RWPE2 (cell line): ENCODE measurements at regions not wholly inside any gene's neighbourhood (a gene's known extent, or its start where the extent isn't known, plus 50 kb on each side); places are given as distances from the start of the nearest gene placed in this dataset.

ENCODE experiments used
- ATAC-seq: fragments of 200-7000 bp; cut with Tn5 transposase; 3 replicates; pipeline ENCODE4 v1.9.1; 2021; ENCODE audit warnings: low read depth
- DNase-seq: peaks from one replicate; pipeline ENCODE4 v3.0.0-alpha.2; 2020; ENCODE audit warnings: low spot score
- H3K27ac ChIP-seq: fragments of 450-650 bp; 2 replicates; pipeline ENCODE4 v1.5.1; 2017; ENCODE audit warnings: mild to moderate bottlenecking; ENCODE audit not compliant: poor library complexity, severe bottlenecking
- H3K27me3 ChIP-seq: fragments of 250-450 bp; sonication (Bioruptor Pico); 2 replicates; pipeline ENCODE4 v1.5.1; 2021; ENCODE audit warnings: mild to moderate bottlenecking, moderate library complexity; ENCODE audit not compliant: insufficient read depth, poor library complexity, severe bottlenecking
- H3K36me3 ChIP-seq: fragments of 250-450 bp; sonication (Bioruptor Pico); 2 replicates; pipeline ENCODE4 v1.5.1; 2020; ENCODE audit warnings: low read depth, mild to moderate bottlenecking, moderate library complexity
- H3K4me1 ChIP-seq: fragments of 250-450 bp; sonication (Bioruptor Pico); 2 replicates; pipeline ENCODE4 v1.5.1; 2021; ENCODE audit warnings: mild to moderate bottlenecking, moderate library complexity; ENCODE audit not compliant: insufficient read depth, poor library complexity, severe bottlenecking
- H3K4me3 ChIP-seq: fragments of 250-450 bp; sonication (Bioruptor Pico); 2 replicates; pipeline ENCODE4 v1.5.1; 2021; ENCODE audit warnings: mild to moderate bottlenecking, moderate library complexity; ENCODE audit not compliant: severe bottlenecking
- H3K9me3 ChIP-seq: fragments of 250-450 bp; sonication (Bioruptor Pico); 2 replicates; pipeline ENCODE4 v1.5.1; 2021; ENCODE audit warnings: mild to moderate bottlenecking, moderate library complexity; ENCODE audit not compliant: severe bottlenecking
- CTCF ChIP-seq: fragments of 450-650 bp; IDR thresholded peaks from one replicate; pipeline ENCODE4 v1.5.1; 2017; ENCODE audit warnings: mild to moderate bottlenecking, moderate library complexity; ENCODE audit not compliant: poor library complexity, severe bottlenecking

GRCh38 chr11:95599959-95600586 lies 189.5 kb downstream of the FAM76B start:
- no peak for TF ChIP-seq CTCF
- DNase-seq (no peak), ATAC-seq (no peak)
- Histone ChIP-seq H3K4me1 (no peaks in the 10 kb centered on the region), H3K4me3 (no peak overlapping the region), H3K36me3 (no peaks in the 10 kb centered on the region), H3K27ac (no peak overlapping the region), H3K27me3 (no peaks in the 10 kb centered on the region), H3K9me3 (no peaks in the 10 kb centered on the region)

GRCh38 chr11:95595973-95596489 lies 193.6 kb downstream of the FAM76B start:
- Histone ChIP-seq H3K36me3 (no peaks in the 10 kb centered on the region), H3K9me3 (no peaks in the 10 kb centered on the region), H3K27me3 (no peaks in the 10 kb centered on the region), H3K4me1 (no peaks in the 10 kb centered on the region), H3K27ac (no peak overlapping the region), H3K4me3 (no peak overlapping the region)
- DNase-seq, result no peak
- peak; percentile 36; the same call in 2 of the 3 replicates for ATAC-seq
- TF ChIP-seq CTCF, result no peak

- no peak for DNase-seq
- H3K36me3 ChIP-seq, result no peaks in the 10 kb centered on the region
- TF ChIP-seq CTCF, result no peak
- H3K4me3 ChIP-seq, result no peak overlapping the region
- peak; percentile 25; the same call in 1 of the 3 replicates for ATAC-seq
- no peak overlapping the region for H3K27ac ChIP-seq
- H3K9me3 ChIP-seq, result no peaks in the 10 kb centered on the region
- no peaks in the 10 kb centered on the region for H3K27me3 ChIP-seq
- H3K4me1 ChIP-seq, result no peaks in the 10 kb centered on the region
These were observed 194.0 kb downstream of the FAM76B start for GRCh38 chr11:95595541-95595940.

GRCh38 chr11:95593111-95593510 lies 196.5 kb downstream of the FAM76B start:
- Histone ChIP-seq H3K36me3 (no peaks in the 10 kb centered on the region), H3K27me3 (no peaks in the 10 kb centered on the region), H3K27ac (no peak overlapping the region), H3K4me3 (no peak overlapping the region), H3K4me1 (no peaks in the 10 kb centered on the region), H3K9me3 (no peaks in the 10 kb centered on the region)
- no peak for ATAC-seq
- no peak for DNase-seq
- TF ChIP-seq CTCF, result no peak

- Histone ChIP-seq H3K4me1 (no peaks in the 10 kb centered on the region), H3K9me3 (no peaks in the 10 kb centered on the region), H3K27me3 (no peaks in the 10 kb centered on the region), H3K36me3 (no peaks in the 10 kb centered on the region), H3K27ac (no peak overlapping the region), H3K4me3 (no peak overlapping the region)
- ATAC-seq (no peak), DNase-seq (no peak)
- no peak for TF ChIP-seq CTCF
These were observed 197.1 kb downstream of the FAM76B start for GRCh38 chr11:95592471-95592870.
